Activated CD4-positive, CD25-positive, alpha-beta regulatory T cell treated with anti-CD3 and anti-CD28 coated beads, Interleukin-2, amount 50 U/mL, for 24 hours (primary cell): ENCODE measurements at regions not wholly inside any gene's neighbourhood (a gene's known extent, or its start where the extent isn't known, plus 50 kb on each side); places are given as distances from the start of the nearest gene placed in this dataset.

Source experiments
- ATAC-seq, 2 donors: fragments of 150-1000 bp; cut with Tn5 transposase; one replicate each; pipeline ENCODE4 v1.10.0; 2021; ENCODE audit warnings: mild to moderate bottlenecking in 1 of 2, moderate library complexity in 1 of 2

DNA sequence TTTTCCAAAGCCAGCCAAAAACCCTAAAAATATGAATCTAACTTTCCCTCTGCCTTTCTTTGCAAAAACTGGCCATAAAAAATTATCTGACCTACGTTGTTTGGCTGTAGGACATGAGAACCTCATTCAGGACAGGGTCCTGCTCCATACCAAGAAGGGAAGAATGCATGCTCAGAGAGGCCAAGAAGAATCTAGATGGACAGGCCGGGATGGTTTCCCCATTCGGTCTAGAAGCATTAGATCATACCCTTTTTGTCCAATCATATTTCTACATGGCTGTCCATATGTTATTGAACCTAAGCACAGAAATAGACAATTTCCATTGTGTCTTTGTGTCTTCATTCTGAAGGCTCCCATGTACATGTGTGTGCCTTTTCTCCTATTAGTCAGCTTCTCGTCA lies 2120.4 kb upstream of the PIK3C3 start:
- ATAC-seq: no peak

- no peak for ATAC-seq
Observed at GRCh38 chr18:39825485-39826150, 2129.4 kb upstream of the PIK3C3 start.

- no peak for ATAC-seq
Observed at GRCh38 chr18:39806525-39806924, 2148.5 kb upstream of the PIK3C3 start.

DNA sequence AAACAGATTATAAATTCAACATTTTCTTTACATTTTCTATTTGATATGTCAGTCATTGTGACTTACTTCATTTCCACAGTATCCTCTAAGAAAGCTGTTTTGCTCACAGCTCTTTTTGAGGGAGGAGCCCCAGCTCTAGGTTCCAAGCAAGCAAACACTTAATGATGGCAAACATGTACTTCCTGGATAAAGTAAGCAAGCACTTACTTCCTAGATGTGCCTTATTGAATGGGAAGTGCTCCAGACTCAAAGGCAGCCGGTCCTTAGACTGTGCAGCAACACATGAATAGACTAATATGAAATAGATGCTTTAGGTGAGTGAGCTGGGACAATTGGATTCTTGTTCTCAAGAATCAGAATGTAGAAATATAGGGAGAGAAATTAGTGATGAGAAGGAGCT lies 2149.8 kb upstream of the PIK3C3 start:
- ATAC-seq: no peak

GRCh38 chr18:39802648-39803229 lies 2152.3 kb upstream of the PIK3C3 start:
- ATAC-seq: no peak

DNA sequence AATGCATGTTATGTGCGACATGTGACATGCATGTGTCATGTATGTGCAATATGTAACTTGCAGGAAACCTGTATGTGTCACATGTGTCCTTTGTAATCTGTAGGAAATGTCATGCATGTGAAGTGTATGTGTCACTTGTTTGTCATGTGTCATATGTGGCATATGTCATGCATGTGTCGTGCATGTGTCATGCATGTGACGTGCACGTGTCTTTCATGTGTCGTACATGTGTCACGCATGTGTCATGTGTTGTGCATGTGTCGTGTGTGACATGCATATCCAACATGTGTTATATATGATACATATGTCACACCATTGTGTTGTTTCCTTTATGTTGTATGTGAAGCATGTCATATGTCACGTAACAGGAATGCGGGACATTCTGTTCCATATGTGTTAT lies 2153.2 kb upstream of the PIK3C3 start:
- ATAC-seq: no peak

DNA sequence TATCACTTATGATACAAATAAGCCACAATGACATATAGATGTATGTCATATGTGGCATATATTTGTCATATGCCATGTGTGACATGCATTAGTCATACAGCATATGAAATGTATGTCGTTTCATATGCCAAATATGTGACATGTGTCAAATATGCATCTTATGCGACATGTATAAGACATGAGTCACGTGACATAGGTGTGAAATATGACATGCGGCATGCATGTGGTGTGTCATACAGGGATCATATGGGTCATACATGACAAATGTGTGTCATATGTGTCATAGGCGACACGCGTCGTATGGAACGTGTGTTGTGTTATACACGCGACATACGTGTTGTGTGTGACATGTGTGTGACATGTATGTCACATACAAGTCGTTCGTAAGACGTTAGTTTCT lies 2154.0 kb upstream of the PIK3C3 start:
- no peak for ATAC-seq

DNA sequence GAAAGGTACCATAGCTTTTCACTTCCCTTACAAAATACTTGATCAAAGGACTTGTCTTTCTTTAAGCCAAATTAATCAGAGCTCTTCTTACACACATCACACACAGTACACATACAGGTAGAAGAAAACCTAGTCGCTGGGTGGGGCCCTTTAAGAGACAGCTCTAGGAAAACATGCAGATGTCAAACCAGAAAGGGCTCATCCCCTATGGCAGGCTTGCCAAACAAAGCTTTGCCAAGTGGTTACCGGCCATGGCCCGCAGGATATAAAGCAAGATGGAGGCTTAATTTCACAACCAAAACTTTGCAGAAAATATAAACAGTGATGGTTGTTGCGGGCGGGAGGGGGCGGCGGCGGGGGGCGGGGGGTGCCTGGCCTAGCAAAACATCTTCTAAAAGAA lies 2156.0 kb upstream of the PIK3C3 start:
- no peak for ATAC-seq

- ATAC-seq: no peak
Observed at GRCh38 chr18:39796393-39796792, 2158.6 kb upstream of the PIK3C3 start.

DNA sequence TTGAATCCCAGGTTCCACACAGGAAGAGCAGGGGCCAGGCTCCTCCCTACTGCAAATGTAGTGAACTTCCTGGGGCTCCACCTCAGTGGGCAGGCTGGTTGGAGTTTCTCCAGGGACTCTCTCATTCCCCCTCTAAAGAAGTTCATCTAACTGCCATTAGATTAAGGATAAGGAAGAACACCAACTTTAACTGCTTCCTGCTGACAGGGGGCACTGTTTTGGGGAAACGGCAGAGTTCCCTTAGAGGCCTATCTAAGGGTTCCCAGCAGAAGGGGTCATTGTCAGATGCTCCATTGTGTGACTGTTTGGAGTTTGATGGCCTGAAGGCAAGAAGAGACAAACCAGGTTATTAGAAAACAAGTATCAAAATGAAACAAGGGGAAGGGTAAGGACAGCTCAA lies 2159.7 kb upstream of the PIK3C3 start:
- no peak for ATAC-seq

GRCh38 chr18:39793609-39794008 lies 2161.4 kb upstream of the PIK3C3 start:
- no peak for ATAC-seq

- no peak for ATAC-seq
Observed at GRCh38 chr18:39788383-39788782, 2166.7 kb upstream of the PIK3C3 start.

DNA sequence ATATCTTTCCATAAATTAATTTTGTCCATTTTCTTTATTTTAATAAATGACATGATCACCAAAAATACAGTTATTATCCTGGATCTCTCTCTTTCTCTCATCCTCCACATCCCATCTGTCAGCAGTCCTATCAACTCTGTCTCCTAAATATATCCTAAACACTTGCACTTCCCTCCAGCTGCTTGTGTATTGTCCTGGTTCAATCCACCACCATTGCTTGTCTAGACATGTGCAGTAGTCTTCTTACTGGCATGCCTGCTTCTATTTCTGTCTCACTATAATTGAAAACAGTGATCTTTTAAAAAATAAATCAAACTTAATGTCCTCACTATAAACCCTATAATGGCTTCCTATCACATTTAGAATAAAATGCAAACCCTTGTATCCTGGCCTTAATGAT lies 2168.6 kb upstream of the PIK3C3 start:
- ATAC-seq: no peak

DNA sequence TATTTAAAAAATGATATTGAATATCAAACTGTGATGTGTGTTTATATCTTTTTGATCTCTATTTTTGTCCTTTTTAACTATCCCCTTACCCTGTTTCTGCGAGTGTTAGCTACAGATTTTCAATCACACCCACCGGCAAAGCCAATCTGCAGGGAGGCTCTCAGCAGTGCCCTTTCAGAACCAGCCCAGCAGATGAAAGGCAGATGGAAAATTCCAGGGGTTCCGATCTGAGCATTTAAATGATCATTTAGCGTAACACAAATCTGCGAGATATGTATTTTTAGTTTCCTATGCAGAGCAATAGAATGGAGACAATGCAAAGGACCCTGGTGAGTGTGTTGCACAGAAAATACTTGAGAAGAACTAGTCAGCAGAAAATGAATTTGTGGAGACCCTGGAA lies 2170.5 kb upstream of the PIK3C3 start:
- no peak for ATAC-seq

DNA sequence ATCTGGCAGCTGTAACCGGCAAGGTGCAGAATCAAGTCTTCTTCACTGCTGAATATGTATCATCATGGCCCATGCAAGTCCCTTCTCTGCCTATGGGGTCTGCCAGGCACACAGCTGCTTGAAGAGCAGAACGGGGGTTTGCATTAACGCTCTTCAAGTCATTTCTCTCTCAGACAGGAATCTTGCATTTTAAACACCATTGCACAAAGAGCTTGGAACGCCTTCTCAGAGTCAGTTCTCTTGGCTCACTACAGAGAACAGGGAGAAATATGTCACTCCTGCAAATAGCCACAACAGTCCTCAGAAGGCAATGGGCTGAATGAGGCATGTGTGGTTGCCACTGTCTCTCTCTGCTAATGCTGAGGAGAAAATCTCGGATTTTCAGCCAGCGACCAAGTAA lies 2173.5 kb upstream of the PIK3C3 start:
- no peak for ATAC-seq

- no peak for ATAC-seq
Observed at GRCh38 chr18:39780774-39781173, 2174.3 kb upstream of the PIK3C3 start.

- ATAC-seq: no peak
Observed at GRCh38 chr18:39779926-39780325, 2175.1 kb upstream of the PIK3C3 start.

GRCh38 chr18:39776766-39777165 lies 2178.3 kb upstream of the PIK3C3 start:
- no peak for ATAC-seq

DNA sequence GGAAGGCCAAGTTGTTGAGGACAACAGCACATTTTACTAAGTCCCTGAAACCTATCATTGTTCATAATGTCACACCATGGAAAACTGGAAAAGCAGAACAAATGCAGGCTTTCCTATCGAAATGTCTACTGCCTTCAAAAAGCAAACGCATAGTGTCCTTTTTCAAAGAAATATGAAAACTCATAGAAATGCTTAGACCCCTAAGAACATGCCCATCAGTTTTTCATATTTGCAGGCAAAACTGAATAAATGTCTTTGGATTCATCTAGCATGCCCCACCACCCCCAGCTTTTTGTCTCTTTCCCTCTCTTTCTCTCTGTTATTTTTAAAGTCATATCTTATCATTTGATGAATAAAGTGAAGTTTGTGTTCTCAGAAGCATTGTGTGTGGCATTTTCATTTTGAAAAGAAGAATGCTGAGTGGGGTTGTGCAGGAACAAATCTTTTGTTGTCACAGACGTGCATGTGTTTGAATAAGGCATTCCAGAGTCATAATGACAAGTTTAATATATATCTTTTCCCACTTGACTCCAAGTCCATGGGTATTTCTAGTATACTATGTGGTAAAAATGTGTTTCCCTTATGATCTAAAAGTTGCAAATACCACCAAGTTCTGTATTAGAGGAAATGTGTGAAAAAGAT lies 2180.0 kb upstream of the PIK3C3 start:
- ATAC-seq: no peak

DNA sequence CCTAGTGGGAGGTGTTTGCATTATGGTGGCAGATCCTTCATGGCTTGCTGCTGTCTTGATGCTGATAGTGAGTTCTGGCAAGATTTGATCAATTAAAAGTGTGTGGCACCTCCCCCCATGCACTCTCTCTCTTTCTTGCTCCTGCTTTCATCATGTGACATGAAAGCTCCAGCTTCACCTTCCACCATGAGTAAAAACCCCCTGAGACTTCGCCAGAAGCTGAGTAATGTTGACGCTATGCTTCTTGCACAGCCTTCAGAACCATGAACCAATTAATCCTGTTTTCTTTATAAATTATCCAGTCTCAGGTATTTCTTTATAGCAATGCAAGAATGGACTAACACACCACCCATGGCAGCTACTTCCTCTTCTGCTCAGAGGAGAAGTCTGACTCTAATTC lies 2181.4 kb upstream of the PIK3C3 start:
- no peak for ATAC-seq

GRCh38 chr18:39772155-39772919 lies 2182.7 kb upstream of the PIK3C3 start:
- no peak for ATAC-seq

GRCh38 chr18:39770399-39770798 lies 2184.6 kb upstream of the PIK3C3 start:
- ATAC-seq: no peak

- no peak for ATAC-seq
Observed at GRCh38 chr18:39764873-39765272, 2190.2 kb upstream of the PIK3C3 start.

- no peak for ATAC-seq
Observed at GRCh38 chr18:39761273-39761672, 2193.8 kb upstream of the PIK3C3 start.
